Naive thymus-derived CD8-positive, alpha-beta T cell (primary cell): ENCODE measurements at regions not wholly inside any gene's neighbourhood (a gene's known extent, or its start where the extent isn't known, plus 50 kb on each side); places are given as distances from the start of the nearest gene placed in this dataset.

ENCODE experiments used
- ATAC-seq, 2 donors: fragments of 150-1000 bp; cut with Tn5 transposase in 1 of 2; sonication (Bioruptor Pico), chemical (Tn5 transposase) in 1 of 2; 1 replicate in 1 of 2; 2 replicates in 1 of 2; pipeline ENCODE4 v1.10.0; 2021; ENCODE audit warnings: mild to moderate bottlenecking in 2 of 2, moderate library complexity in 2 of 2
- POLR2A ChIA-PET: fragments of 350-600 bp; sonication (Branson Sonifier 250); formaldehyde crosslinking; loops from one replicate; lab custom pipeline; 2021; ENCODE audit warnings: antibody characterized with exemption; lab: Charles Lee
- DNase-seq, 10 donors: peaks; one replicate each; pipeline versions ENCODE4 v3.0.0 to v3.0.0-alpha.2; 2020 to 2022
- H3K27ac Mint-ChIP-seq, 10 donors: one replicate each; pipeline ENCODE4 v1.8.0; 2020 to 2022; ENCODE audit warnings: mild to moderate bottlenecking in 10 of 10, mixed read lengths in 10 of 10, moderate library complexity in 4 of 10, inconsistent platforms in 1 of 10
- H3K27me3 Mint-ChIP-seq, 5 donors: one replicate each; pipeline ENCODE4 v1.8.0; 2021 to 2022; ENCODE audit warnings: mixed read lengths in 5 of 5
- H3K36me3 Mint-ChIP-seq, 3 donors: one replicate each; pipeline ENCODE4 v1.8.0; 2020 to 2022; ENCODE audit warnings: mixed read lengths in 3 of 3, mild to moderate bottlenecking in 2 of 3, inconsistent platforms in 1 of 3
- H3K4me1 Mint-ChIP-seq, 4 donors: one replicate each; pipeline ENCODE4 v1.8.0; 2021 to 2022; ENCODE audit warnings: mixed read lengths in 4 of 4
- H3K4me3 Mint-ChIP-seq, 10 donors: one replicate each; pipeline ENCODE4 v1.8.0; 2020 to 2022; ENCODE audit warnings: mild to moderate bottlenecking in 10 of 10, mixed read lengths in 10 of 10, moderate library complexity in 6 of 10, inconsistent platforms in 1 of 10
- H3K9me3 Mint-ChIP-seq, 9 donors: one replicate each; pipeline ENCODE4 v1.8.0; 2020 to 2022; ENCODE audit warnings: mixed read lengths in 9 of 9, mild to moderate bottlenecking in 3 of 9, inconsistent platforms in 1 of 9, moderate library complexity in 1 of 9

GRCh38 chr3:148600440-148600839 lies 97.3 kb upstream of the AGTR1 start:
- no peak for DNase-seq
- H3K27ac Mint-ChIP-seq: no peak overlapping the region
- ATAC-seq: no peak
- no peaks in the 10 kb centered on the region for H3K4me1 Mint-ChIP-seq
- no peaks in the 10 kb centered on the region for H3K27me3 Mint-ChIP-seq
- H3K9me3 Mint-ChIP-seq: peaks cover 0 to 10% (median 0%) of the 10 kb centered on the region in 9 donors
- no peaks in the 10 kb centered on the region for H3K36me3 Mint-ChIP-seq
- no peak overlapping the region for H3K4me3 Mint-ChIP-seq
- POLR2A ChIA-PET: no interaction called here

- POLR2A ChIA-PET: no interaction called here
- Mint-ChIP-seq H3K9me3 (peaks cover 0 to 7% (median 0%) of the 10 kb centered on the region in 9 donors), H3K4me1 (no peaks in the 10 kb centered on the region), H3K27ac (no peak overlapping the region), H3K27me3 (no peaks in the 10 kb centered on the region), H3K4me3 (no peak overlapping the region), H3K36me3 (no peaks in the 10 kb centered on the region)
- DNase-seq (no peak), ATAC-seq (no peak)
Observed at GRCh38 chr3:148600902-148601765, 96.6 kb upstream of the AGTR1 start.

GRCh38 chr3:148601766-148602685 lies 95.7 kb upstream of the AGTR1 start:
- H3K4me3 Mint-ChIP-seq: no peak overlapping the region
- no peaks in the 10 kb centered on the region for H3K9me3 Mint-ChIP-seq
- ATAC-seq (no peak), DNase-seq (no peak)
- no peaks in the 10 kb centered on the region for H3K36me3 Mint-ChIP-seq
- no peaks in the 10 kb centered on the region for H3K4me1 Mint-ChIP-seq
- H3K27ac Mint-ChIP-seq: no peak overlapping the region
- H3K27me3 Mint-ChIP-seq: no peaks in the 10 kb centered on the region
- POLR2A ChIA-PET: no interaction called here

- Mint-ChIP-seq H3K27ac (no peak overlapping the region), H3K27me3 (no peaks in the 10 kb centered on the region), H3K36me3 (no peaks in the 10 kb centered on the region), H3K9me3 (peaks cover 0 to 11% (median 0%) of the 10 kb centered on the region in 9 donors), H3K4me1 (no peaks in the 10 kb centered on the region), H3K4me3 (no peak overlapping the region)
- POLR2A ChIA-PET: no interaction called here
- ATAC-seq (no peak), DNase-seq (no peak)
Observed at GRCh38 chr3:148604270-148605085, 93.2 kb upstream of the AGTR1 start.

GRCh38 chr3:148605521-148605920 lies 92.2 kb upstream of the AGTR1 start:
- peaks cover 0 to 11% (median 0%) of the 10 kb centered on the region in 9 donors for H3K9me3 Mint-ChIP-seq
- H3K4me1 Mint-ChIP-seq: no peaks in the 10 kb centered on the region
- POLR2A ChIA-PET: no interaction called here
- no peak for DNase-seq
- H3K27me3 Mint-ChIP-seq: no peaks in the 10 kb centered on the region
- H3K27ac Mint-ChIP-seq: no peak overlapping the region
- no peak for ATAC-seq
- H3K36me3 Mint-ChIP-seq: no peaks in the 10 kb centered on the region
- no peak overlapping the region for H3K4me3 Mint-ChIP-seq

GRCh38 chr3:148606979-148607378 lies 90.7 kb upstream of the AGTR1 start:
- Mint-ChIP-seq H3K4me1 (no peaks in the 10 kb centered on the region), H3K27ac (no peak overlapping the region), H3K36me3 (no peaks in the 10 kb centered on the region), H3K9me3 (peaks cover 0 to 11% (median 0%) of the 10 kb centered on the region in 9 donors), H3K4me3 (no peak overlapping the region), H3K27me3 (no peaks in the 10 kb centered on the region)
- DNase-seq: no peak
- POLR2A ChIA-PET: no interaction called here
- no peak for ATAC-seq

GRCh38 chr3:148607491-148607890 lies 90.2 kb upstream of the AGTR1 start:
- no peak for ATAC-seq
- DNase-seq: no peak
- no peaks in the 10 kb centered on the region for H3K4me1 Mint-ChIP-seq
- no peak overlapping the region for H3K4me3 Mint-ChIP-seq
- POLR2A ChIA-PET: no interaction called here
- no peak overlapping the region for H3K27ac Mint-ChIP-seq
- H3K9me3 Mint-ChIP-seq: peaks cover 0 to 11% (median 0%) of the 10 kb centered on the region in 9 donors
- no peaks in the 10 kb centered on the region for H3K36me3 Mint-ChIP-seq
- no peaks in the 10 kb centered on the region for H3K27me3 Mint-ChIP-seq

- Mint-ChIP-seq H3K9me3 (peaks cover 0 to 11% (median 0%) of the 10 kb centered on the region in 9 donors), H3K4me3 (no peak overlapping the region), H3K27me3 (no peaks in the 10 kb centered on the region), H3K27ac (no peak overlapping the region), H3K4me1 (no peaks in the 10 kb centered on the region), H3K36me3 (no peaks in the 10 kb centered on the region)
- POLR2A ChIA-PET: no interaction called here
- ATAC-seq (no peak), DNase-seq (no peak)
Observed at GRCh38 chr3:148612278-148612677, 85.4 kb upstream of the AGTR1 start.

GRCh38 chr3:148615382-148615781 lies 82.3 kb upstream of the AGTR1 start:
- H3K27me3 Mint-ChIP-seq: no peaks in the 10 kb centered on the region
- DNase-seq: no peak
- H3K36me3 Mint-ChIP-seq: no peaks in the 10 kb centered on the region
- peaks cover 0 to 3% (median 0%) of the 10 kb centered on the region in 9 donors for H3K9me3 Mint-ChIP-seq
- ATAC-seq: no peak
- H3K4me3 Mint-ChIP-seq: no peak overlapping the region
- POLR2A ChIA-PET: no interaction called here
- no peak overlapping the region for H3K27ac Mint-ChIP-seq
- H3K4me1 Mint-ChIP-seq: no peaks in the 10 kb centered on the region

GRCh38 chr3:148625095-148625736 lies 72.5 kb upstream of the AGTR1 start:
- no peak for DNase-seq
- H3K4me3 Mint-ChIP-seq: no peak overlapping the region
- H3K9me3 Mint-ChIP-seq: peaks cover 7 to 15% (median 11%) of the 10 kb centered on the region in 9 donors
- no peak for ATAC-seq
- no peak overlapping the region for H3K27ac Mint-ChIP-seq
- no peaks in the 10 kb centered on the region for H3K27me3 Mint-ChIP-seq
- POLR2A ChIA-PET: no interaction called here
- no peaks in the 10 kb centered on the region for H3K4me1 Mint-ChIP-seq
- peaks cover 0 to 4% (median 0%) of the 10 kb centered on the region in 3 donors for H3K36me3 Mint-ChIP-seq

- POLR2A ChIA-PET: no interaction called here
- Mint-ChIP-seq H3K27me3 (no peaks in the 10 kb centered on the region), H3K27ac (no peak overlapping the region), H3K9me3 (peaks cover 7 to 15% (median 11%) of the 10 kb centered on the region in 9 donors), H3K4me1 (no peaks in the 10 kb centered on the region), H3K36me3 (peaks cover 0 to 4% (median 0%) of the 10 kb centered on the region in 3 donors), H3K4me3 (no peak overlapping the region)
- DNase-seq (no peak), ATAC-seq (no peak)
Observed at GRCh38 chr3:148625991-148626390, 71.7 kb upstream of the AGTR1 start.

- ATAC-seq (no peak), DNase-seq (no peak)
- H3K27ac Mint-ChIP-seq: no peak overlapping the region
- H3K36me3 Mint-ChIP-seq: peaks cover 0 to 4% (median 0%) of the 10 kb centered on the region in 3 donors
- H3K27me3 Mint-ChIP-seq: no peaks in the 10 kb centered on the region
- no peaks in the 10 kb centered on the region for H3K4me1 Mint-ChIP-seq
- POLR2A ChIA-PET: no interaction called here
- no peak overlapping the region for H3K4me3 Mint-ChIP-seq
- H3K9me3 Mint-ChIP-seq: peaks cover 7 to 43% (median 17%) of the 10 kb centered on the region in 9 donors
Observed at GRCh38 chr3:148629006-148629405, 68.7 kb upstream of the AGTR1 start.
